Neutrophil (primary cell): ENCODE measurements at regions not wholly inside any gene's neighbourhood (a gene's known extent, or its start where the extent isn't known, plus 50 kb on each side); places are given as distances from the start of the nearest gene placed in this dataset.

ENCODE experiments used
- H3K27ac ChIP-seq: fragments of 200-600 bp; sonication (generic); 2 replicates; pipeline ENCODE4 v1.5.1; 2016; ENCODE audit warnings: mild to moderate bottlenecking, moderate library complexity
- H3K27me3 ChIP-seq: fragments of 200-600 bp; sonication (generic); 2 replicates; pipeline ENCODE4 v1.6.0; 2016; ENCODE audit warnings: mild to moderate bottlenecking
- H3K36me3 ChIP-seq: fragments of 200-600 bp; sonication (generic); 2 replicates; pipeline ENCODE4 v1.5.1; 2017
- H3K4me1 ChIP-seq, 2 experiments: fragments of 200-600 bp in 1 of 2; sonication (generic) in 1 of 2; 1 replicate in 1 of 2; 2 replicates in 1 of 2; pipeline versions ENCODE4 v1.5.1 to v1.6.1; 2013 to 2016; ENCODE audit warnings: low read depth in 1 of 2, low read length in 1 of 2, mild to moderate bottlenecking in 1 of 2, moderate library complexity in 1 of 2; ENCODE audit not compliant: control insufficient read depth in 1 of 2, insufficient read depth in 1 of 2
- H3K4me3 ChIP-seq, 2 experiments: fragments of 200-600 bp in 1 of 2; sonication (generic) in 1 of 2; 1 replicate in 1 of 2; 2 replicates in 1 of 2; pipeline ENCODE4 v1.5.1; 2013 to 2016; ENCODE audit warnings: low read depth in 1 of 2, low read length in 1 of 2, mild to moderate bottlenecking in 1 of 2, moderate library complexity in 1 of 2
- H3K9me3 ChIP-seq: fragments of 200-600 bp; sonication (generic); 2 replicates; pipeline ENCODE4 v1.5.1; 2016
- TF ChIP-seq, protein P1 (sequence below): fragments of 200-600 bp; sonication (generic); IDR thresholded peaks from 2 replicates; pipeline ENCODE4 v1.5.1; 2016; ENCODE audit warnings: antibody characterized with exemption

GRCh38 chr4:24237709-24238108 lies 346.6 kb downstream of the DHX15 start:
- TF ChIP-seq, protein P1, sequence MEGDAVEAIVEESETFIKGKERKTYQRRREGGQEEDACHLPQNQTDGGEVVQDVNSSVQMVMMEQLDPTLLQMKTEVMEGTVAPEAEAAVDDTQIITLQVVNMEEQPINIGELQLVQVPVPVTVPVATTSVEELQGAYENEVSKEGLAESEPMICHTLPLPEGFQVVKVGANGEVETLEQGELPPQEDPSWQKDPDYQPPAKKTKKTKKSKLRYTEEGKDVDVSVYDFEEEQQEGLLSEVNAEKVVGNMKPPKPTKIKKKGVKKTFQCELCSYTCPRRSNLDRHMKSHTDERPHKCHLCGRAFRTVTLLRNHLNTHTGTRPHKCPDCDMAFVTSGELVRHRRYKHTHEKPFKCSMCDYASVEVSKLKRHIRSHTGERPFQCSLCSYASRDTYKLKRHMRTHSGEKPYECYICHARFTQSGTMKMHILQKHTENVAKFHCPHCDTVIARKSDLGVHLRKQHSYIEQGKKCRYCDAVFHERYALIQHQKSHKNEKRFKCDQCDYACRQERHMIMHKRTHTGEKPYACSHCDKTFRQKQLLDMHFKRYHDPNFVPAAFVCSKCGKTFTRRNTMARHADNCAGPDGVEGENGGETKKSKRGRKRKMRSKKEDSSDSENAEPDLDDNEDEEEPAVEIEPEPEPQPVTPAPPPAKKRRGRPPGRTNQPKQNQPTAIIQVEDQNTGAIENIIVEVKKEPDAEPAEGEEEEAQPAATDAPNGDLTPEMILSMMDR = no peak
- no peak overlapping the region for H3K4me3 ChIP-seq
- H3K27ac ChIP-seq = no peak overlapping the region
- no peaks in the 10 kb centered on the region for H3K4me1 ChIP-seq
- no peaks in the 10 kb centered on the region for H3K36me3 ChIP-seq
- H3K9me3 ChIP-seq = no peaks in the 10 kb centered on the region
- H3K27me3 ChIP-seq = no peaks in the 10 kb centered on the region

GRCh38 chr4:24236532-24236931 lies 346.7 kb upstream of the PPARGC1A start:
- no peak overlapping the region for H3K4me3 ChIP-seq
- TF ChIP-seq, protein P1 = no peak
- H3K27ac ChIP-seq = no peak overlapping the region
- H3K27me3 ChIP-seq = no peaks in the 10 kb centered on the region
- no peaks in the 10 kb centered on the region for H3K36me3 ChIP-seq
- no peaks in the 10 kb centered on the region for H3K9me3 ChIP-seq
- H3K4me1 ChIP-seq = no peaks in the 10 kb centered on the region

GRCh38 chr4:24236120-24236519 lies 346.3 kb upstream of the PPARGC1A start:
- Histone ChIP-seq H3K36me3 (no peaks in the 10 kb centered on the region), H3K27ac (no peak overlapping the region), H3K4me3 (no peak overlapping the region), H3K27me3 (no peaks in the 10 kb centered on the region), H3K4me1 (no peaks in the 10 kb centered on the region), H3K9me3 (no peaks in the 10 kb centered on the region)
- TF ChIP-seq, protein P1 = no peak

DNA sequence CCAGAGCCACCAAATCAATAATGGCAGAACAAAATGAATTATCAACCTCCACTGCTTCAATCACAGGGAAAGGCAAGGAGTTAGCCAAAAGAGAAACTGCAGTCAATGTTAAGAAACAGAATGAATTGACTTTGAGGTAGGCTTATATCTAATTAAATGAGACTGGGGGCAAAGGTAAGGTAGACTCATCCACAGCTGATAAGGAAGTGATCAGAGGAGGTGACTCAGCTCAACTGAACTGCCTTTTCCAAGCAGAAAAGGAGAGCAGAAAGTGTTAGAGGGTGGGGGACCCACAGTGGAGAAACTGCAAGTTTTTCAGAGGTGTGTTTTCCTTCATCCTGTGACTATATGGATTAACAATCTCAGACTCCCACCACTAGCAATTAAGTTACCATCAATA lies 345.8 kb upstream of the PPARGC1A start:
- TF ChIP-seq, protein P1 = no peak
- Histone ChIP-seq H3K36me3 (no peaks in the 10 kb centered on the region), H3K4me1 (no peaks in the 10 kb centered on the region), H3K27ac (no peak overlapping the region), H3K4me3 (no peak overlapping the region), H3K27me3 (no peaks in the 10 kb centered on the region), H3K9me3 (no peaks in the 10 kb centered on the region)

DNA sequence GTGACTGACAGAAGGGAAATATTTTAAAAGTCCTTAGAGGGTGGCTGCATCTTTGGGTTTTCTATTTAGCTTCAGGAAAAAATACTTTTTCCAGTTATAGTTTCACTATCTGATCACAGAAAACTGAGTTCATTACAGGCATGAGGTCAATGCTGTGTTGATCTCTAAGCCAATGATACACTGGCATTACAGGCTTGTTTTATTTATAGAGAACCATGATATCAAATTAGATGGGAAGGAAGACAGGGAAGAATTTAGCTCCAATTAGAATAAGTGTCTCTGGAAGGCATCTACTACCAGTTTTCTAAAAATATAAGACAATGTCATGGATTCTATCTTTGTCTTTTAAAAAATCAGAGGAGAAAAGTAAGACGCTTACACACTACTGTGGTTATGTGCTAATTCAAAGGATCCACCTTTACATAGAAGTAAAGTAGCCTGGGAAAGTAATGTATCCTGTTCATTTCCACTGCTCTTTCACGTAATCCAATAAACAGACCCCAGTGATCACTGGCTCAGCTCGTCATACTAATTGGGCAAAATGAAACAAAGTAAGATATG lies 344.5 kb upstream of the PPARGC1A start:
- H3K27me3 ChIP-seq = no peaks in the 10 kb centered on the region
- TF ChIP-seq, protein P1 = no peak
- no peaks in the 10 kb centered on the region for H3K9me3 ChIP-seq
- H3K27ac ChIP-seq = no peak overlapping the region
- H3K36me3 ChIP-seq = no peaks in the 10 kb centered on the region
- H3K4me3 ChIP-seq = no peak overlapping the region
- no peaks in the 10 kb centered on the region for H3K4me1 ChIP-seq

DNA sequence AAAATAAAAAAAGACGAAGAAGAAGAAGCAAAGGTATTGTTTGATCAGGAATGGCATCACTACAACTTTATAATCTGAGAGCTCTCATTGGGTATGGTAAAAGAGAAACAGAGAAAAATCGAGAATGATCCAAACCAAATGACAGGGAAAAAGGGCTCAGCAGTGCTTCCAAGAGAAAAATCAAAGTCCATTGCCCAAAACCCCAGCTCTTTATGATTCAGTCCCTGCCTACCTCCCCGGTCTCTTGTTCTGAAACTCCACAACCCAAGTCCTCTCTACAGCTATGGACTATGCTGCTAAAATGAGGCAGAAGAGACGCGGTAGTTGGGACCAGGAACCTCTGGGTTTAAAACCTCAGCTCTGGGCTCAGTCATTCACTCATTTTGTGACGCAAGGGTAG lies 341.1 kb upstream of the PPARGC1A start:
- no peaks in the 10 kb centered on the region for H3K36me3 ChIP-seq
- H3K4me1 ChIP-seq = no peaks in the 10 kb centered on the region
- no peak overlapping the region for H3K4me3 ChIP-seq
- TF ChIP-seq, protein P1 = no peak
- no peaks in the 10 kb centered on the region for H3K9me3 ChIP-seq
- no peak overlapping the region for H3K27ac ChIP-seq
- no peaks in the 10 kb centered on the region for H3K27me3 ChIP-seq
